ENCODE measurements at regions not wholly inside any gene's neighbourhood (a gene's known extent, or its start where the extent isn't known, plus 50 kb on each side); places are given as distances from the start of the nearest gene placed in this dataset.

DNA sequence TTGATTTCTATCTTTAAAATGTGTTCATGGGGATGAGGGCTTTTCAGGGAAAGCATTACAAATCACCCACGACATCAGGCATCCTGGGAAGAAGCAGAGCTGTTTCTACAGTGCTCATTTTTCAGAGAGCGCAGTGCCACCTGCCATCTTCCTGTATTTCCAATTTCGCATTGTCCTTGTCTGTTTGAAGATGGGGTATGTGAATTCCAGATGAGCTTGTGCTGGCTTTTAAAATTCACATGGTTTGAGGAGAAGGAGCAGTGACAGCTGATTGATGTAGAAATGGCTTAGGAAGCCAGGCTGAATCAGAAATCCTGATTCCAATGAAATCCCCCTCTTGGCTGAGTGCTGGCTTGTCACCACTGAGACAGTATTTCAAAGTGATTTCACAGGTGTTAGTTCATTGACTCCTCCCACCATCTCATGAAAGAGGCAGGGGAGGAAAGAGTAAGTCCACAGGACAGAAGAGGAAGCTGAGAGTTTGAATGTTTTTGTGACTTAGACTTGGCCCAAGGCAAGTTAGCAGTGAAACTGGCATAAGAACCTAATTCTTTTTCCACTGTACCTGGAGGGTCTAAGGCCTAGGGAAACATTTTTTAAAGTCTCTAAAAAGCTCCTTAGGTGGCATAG is 344.6 kb upstream of the C11orf87 start:
- TF ChIP-seq, protein P1, sequence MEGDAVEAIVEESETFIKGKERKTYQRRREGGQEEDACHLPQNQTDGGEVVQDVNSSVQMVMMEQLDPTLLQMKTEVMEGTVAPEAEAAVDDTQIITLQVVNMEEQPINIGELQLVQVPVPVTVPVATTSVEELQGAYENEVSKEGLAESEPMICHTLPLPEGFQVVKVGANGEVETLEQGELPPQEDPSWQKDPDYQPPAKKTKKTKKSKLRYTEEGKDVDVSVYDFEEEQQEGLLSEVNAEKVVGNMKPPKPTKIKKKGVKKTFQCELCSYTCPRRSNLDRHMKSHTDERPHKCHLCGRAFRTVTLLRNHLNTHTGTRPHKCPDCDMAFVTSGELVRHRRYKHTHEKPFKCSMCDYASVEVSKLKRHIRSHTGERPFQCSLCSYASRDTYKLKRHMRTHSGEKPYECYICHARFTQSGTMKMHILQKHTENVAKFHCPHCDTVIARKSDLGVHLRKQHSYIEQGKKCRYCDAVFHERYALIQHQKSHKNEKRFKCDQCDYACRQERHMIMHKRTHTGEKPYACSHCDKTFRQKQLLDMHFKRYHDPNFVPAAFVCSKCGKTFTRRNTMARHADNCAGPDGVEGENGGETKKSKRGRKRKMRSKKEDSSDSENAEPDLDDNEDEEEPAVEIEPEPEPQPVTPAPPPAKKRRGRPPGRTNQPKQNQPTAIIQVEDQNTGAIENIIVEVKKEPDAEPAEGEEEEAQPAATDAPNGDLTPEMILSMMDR (IDR thresholded peaks at IDR 0.05; ENCODE audit: borderline replicate concordance, extremely low read depth, low read length, poor library complexity, severe bottlenecking): no peak
- no peak for TF ChIP-seq EZH2 (IDR thresholded peaks at IDR 0.05; ENCODE audit: borderline replicate concordance, low read depth, low read length, severe bottlenecking)
